IMR-90 (cell line): ENCODE measurements at regions not wholly inside any gene's neighbourhood (a gene's known extent, or its start where the extent isn't known, plus 50 kb on each side); places are given as distances from the start of the nearest gene placed in this dataset.

Experiments
- ATAC-seq: fragments of 200-7000 bp; cut with Tn5 transposase; 2 replicates; pipeline ENCODE4 v1.9.1; 2020; ENCODE audit warnings: low read depth, mild to moderate bottlenecking, moderate library complexity
- BruUV-seq: library from RNA; stranded (reverse); fragments of 400-500 nt; replicated peaks from 2 replicates; lab custom pipeline; 2021; lab: Mats Ljungman, UMichigan
- CTCF ChIA-PET: fragments of 300-600 bp; formaldehyde crosslinking; extraction: SDS; loops from one replicate; lab custom pipeline; 2021; ENCODE audit warnings: antibody characterized with exemption; lab: Yijun Ruan, JAX
- POLR2A ChIA-PET: fragments of 300-600 bp; sonication (Branson Sonifier 250); formaldehyde crosslinking; loops from one replicate; lab custom pipeline; 2022; ENCODE audit warnings: antibody characterized with exemption; ENCODE audit not compliant: unreplicated experiment; lab: Charles Lee
- DNase-seq: peaks from one replicate; pipeline ENCODE4 v3.0.0; 2013
- H2AFZ ChIP-seq: replicated peaks from 2 replicates; pipeline ENCODE3; 2013; ENCODE audit warnings: low read length, mild to moderate bottlenecking; ENCODE audit not compliant: poor library complexity
- H2AK5ac ChIP-seq: 2 replicates; pipeline ENCODE4 v1.6.1; 2013; ENCODE audit warnings: low read depth, low read length, inconsistent platforms
- H2AK9ac ChIP-seq: replicated peaks from 2 replicates; pipeline ENCODE3; 2013; ENCODE audit warnings: mild to moderate bottlenecking, low read depth, low read length, moderate library complexity; ENCODE audit not compliant: poor library complexity
- H2BK120ac ChIP-seq: 2 replicates; pipeline ENCODE4 v1.6.1; 2013; ENCODE audit warnings: low read depth, low read length, inconsistent platforms
- H2BK15ac ChIP-seq: 3 replicates; pipeline ENCODE4 v1.6.1; 2013; ENCODE audit warnings: low read depth, low read length, inconsistent platforms
- H2BK20ac ChIP-seq: 2 replicates; pipeline ENCODE4 v1.6.1; 2013; ENCODE audit warnings: low read depth, mild to moderate bottlenecking, inconsistent platforms, low read length, moderate library complexity
- H2BK5ac ChIP-seq: 2 replicates; pipeline ENCODE4 v1.6.1; 2013; ENCODE audit warnings: mild to moderate bottlenecking, low read depth, low read length, inconsistent platforms; ENCODE audit not compliant: poor library complexity, severe bottlenecking
- H3K14ac ChIP-seq: replicated peaks from 2 replicates; pipeline ENCODE4 v1.6.1; 2013; ENCODE audit warnings: low read depth, low read length, inconsistent platforms
- H3K18ac ChIP-seq: 2 replicates; pipeline ENCODE4 v1.6.1; 2013; ENCODE audit warnings: low read depth, low read length, control low read depth
- H3K23ac ChIP-seq: 2 replicates; pipeline ENCODE4 v1.6.1; 2013; ENCODE audit warnings: low read depth, low read length, inconsistent platforms
- H3K27ac ChIP-seq: 2 replicates; pipeline ENCODE4 v1.5.1; 2013; ENCODE audit warnings: mild to moderate bottlenecking, control low read depth, low read length; ENCODE audit not compliant: insufficient read depth
- H3K27me3 ChIP-seq: 2 replicates; pipeline ENCODE4 v1.6.1; 2013; ENCODE audit warnings: low read length; ENCODE audit not compliant: control insufficient read depth, insufficient read depth
- H3K36me3 ChIP-seq: 2 replicates; pipeline ENCODE4 v1.6.1; 2013; ENCODE audit warnings: low read length, mixed read lengths; ENCODE audit not compliant: control insufficient read depth, insufficient read depth
- H3K4ac ChIP-seq: 2 replicates; pipeline ENCODE4 v1.6.1; 2013; ENCODE audit warnings: low read depth, low read length, inconsistent platforms
- H3K4me1 ChIP-seq: 2 replicates; pipeline ENCODE4 v1.6.1; 2013; ENCODE audit warnings: low read length, mixed read lengths; ENCODE audit not compliant: control insufficient read depth, insufficient read depth
- H3K4me2 ChIP-seq: 2 replicates; pipeline ENCODE4 v1.6.1; 2013; ENCODE audit warnings: low read depth, mild to moderate bottlenecking, control low read depth, low read length, moderate library complexity
- H3K4me3 ChIP-seq: 2 replicates; pipeline ENCODE4 v1.5.1; 2013; ENCODE audit warnings: low read depth, mild to moderate bottlenecking, control low read depth, low read length, moderate library complexity; ENCODE audit not compliant: insufficient read depth
- H3K56ac ChIP-seq: 2 replicates; pipeline ENCODE4 v1.6.1; 2013; ENCODE audit warnings: low read length, inconsistent platforms; ENCODE audit not compliant: insufficient read depth; ENCODE audit errors: extremely low read depth
- H3K79me1 ChIP-seq, 2 experiments: 2 replicates each; pipeline ENCODE4 v1.6.1; 2013; ENCODE audit warnings: low read length in 2 of 2, inconsistent platforms in 1 of 2, low read depth in 1 of 2
- H3K9ac ChIP-seq: 2 replicates; pipeline ENCODE4 v1.6.1; 2013; ENCODE audit warnings: low read depth, low read length, control low read depth
- H3K9me1 ChIP-seq: 2 replicates; pipeline ENCODE4 v1.6.1; 2013; ENCODE audit warnings: low read length, inconsistent platforms; ENCODE audit not compliant: insufficient read depth
- H3K9me3 ChIP-seq: 2 replicates; pipeline ENCODE4 v1.6.1; 2013; ENCODE audit warnings: low read length; ENCODE audit not compliant: control insufficient read depth, insufficient read depth
- H4K20me1 ChIP-seq: 2 replicates; pipeline ENCODE4 v1.6.1; 2013; ENCODE audit warnings: low read length, inconsistent platforms; ENCODE audit not compliant: insufficient read depth
- H4K5ac ChIP-seq: 2 replicates; pipeline ENCODE4 v1.6.1; 2013; ENCODE audit warnings: mild to moderate bottlenecking, low read depth, low read length, control low read depth
- H4K8ac ChIP-seq, 2 experiments: 2 replicates each; pipeline ENCODE4 v1.6.1; 2013; ENCODE audit warnings: low read depth in 2 of 2, low read length in 2 of 2, control low read depth in 1 of 2, inconsistent platforms in 1 of 2
- H4K91ac ChIP-seq: 2 replicates; pipeline ENCODE4 v1.6.1; 2013; ENCODE audit warnings: low read depth, low read length, inconsistent platforms; ENCODE audit not compliant: insufficient read depth
- CHD1 ChIP-seq: IDR thresholded peaks from 2 replicates; pipeline ENCODE4 v1.6.1; 2012; ENCODE audit warnings: low read depth, low read length, improper control_type of control experiment
- ELK1 ChIP-seq: fragments of 150-350 bp; IDR thresholded peaks from 2 replicates; pipeline ENCODE4 v1.6.1; 2016; ENCODE audit warnings: low read depth, mild to moderate bottlenecking, low read length, moderate library complexity, borderline replicate concordance
- FOS ChIP-seq: fragments of 150-350 bp; IDR thresholded peaks from 2 replicates; pipeline ENCODE4 v1.6.1; 2016; ENCODE audit warnings: low read depth, low read length
- MXI1 ChIP-seq: IDR thresholded peaks from 2 replicates; pipeline ENCODE4 v1.6.1; 2012; ENCODE audit warnings: low read depth, mild to moderate bottlenecking, low read length, moderate library complexity, borderline replicate concordance
- POLR2A ChIP-seq: IDR thresholded peaks from 2 replicates; pipeline ENCODE4 v1.6.1; 2012; ENCODE audit warnings: mild to moderate bottlenecking, low read depth, low read length
- RCOR1 ChIP-seq: IDR thresholded peaks from 2 replicates; pipeline ENCODE4 v1.6.1; 2012; ENCODE audit warnings: mild to moderate bottlenecking, low read length, improper control_type of control experiment; ENCODE audit not compliant: insufficient replicate concordance
- RFX5 ChIP-seq: IDR thresholded peaks from 2 replicates; pipeline ENCODE4 v1.8.0; 2012; ENCODE audit warnings: low read depth, mild to moderate bottlenecking, low read length, moderate library complexity
- SMC3 ChIP-seq: fragments of 150-350 bp; IDR thresholded peaks from 2 replicates; pipeline ENCODE4 v1.6.1; 2016; ENCODE audit warnings: low read depth, mild to moderate bottlenecking, antibody characterized with exemption, low read length, moderate library complexity
- WGBS, 2 experiments: methylation state at CpG; one replicate each; pipeline versions ENCODE4 v1.1.5 to v1.1.7; 2013; ENCODE audit warnings: missing lambda C conversion rate in 2 of 2; ENCODE audit not compliant: insufficient read length in 1 of 2; ENCODE audit errors: extremely low coverage in 2 of 2; 5-methylcytosine and 5-hydroxymethylcytosine counted together
- dilution Hi-C: fragments of 300-500 bp; cut with HindIII; formaldehyde crosslinking; loops from one replicate; pipeline ENCODE4 v1.14.3; 2018; ENCODE audit warnings: low sequenced_read_pairs; ENCODE audit not compliant: unreplicated experiment
- in situ Hi-C: fragments of 300-500 bp; cut with MboI; formaldehyde crosslinking; loops from 3 replicates; pipeline ENCODE4 v1.14.3; 2019; ENCODE audit warnings: low sequenced_read_pairs, inconsistent platforms, mixed read lengths
- intact Hi-C: fragments of 100-400 bp; cut with micrococcal nuclease; formaldehyde crosslinking; loops from 2 replicates; pipeline ENCODE4 v1.10.0; 2022

- ChIA-PET CTCF (no interaction called here), POLR2A (no interaction called here)
- H4K20me1 ChIP-seq = no peaks in the 10 kb centered on the region
- H3K18ac ChIP-seq = no peak overlapping the region
- no peak overlapping the region for H2BK20ac ChIP-seq
- no peaks in the 10 kb centered on the region for H3K36me3 ChIP-seq
- H3K14ac ChIP-seq = no peak overlapping the region
- no peaks in the 10 kb centered on the region for H3K4me1 ChIP-seq
- no peaks in the 10 kb centered on the region for H3K9me1 ChIP-seq
- H3K4me3 ChIP-seq = no peak overlapping the region
- no peak overlapping the region for H2AK5ac ChIP-seq
- H3K56ac ChIP-seq = no peak overlapping the region
- no peak overlapping the region for H2BK120ac ChIP-seq
- H3K9me3 ChIP-seq = peaks cover 15% of the 10 kb centered on the region
- no peak overlapping the region for H2AFZ ChIP-seq
- intact Hi-C loops (no loop called here), in situ Hi-C loops (no loop called here), dilution Hi-C loops (no loop called here)
- H3K4ac ChIP-seq = no peak overlapping the region
- no peaks in the 10 kb centered on the region for H3K79me1 ChIP-seq
- no peak overlapping the region for H3K4me2 ChIP-seq
- 49% methylated on average over 3 of the region's 6 CpGs; no CpG with 5 or more reads in 1 of the 2 experiments for WGBS, 2 experiments
- no peak overlapping the region for H4K8ac ChIP-seq
- no peak overlapping the region for H2BK5ac ChIP-seq
- no peak overlapping the region for H2AK9ac ChIP-seq
- H3K27me3 ChIP-seq = no peaks in the 10 kb centered on the region
- no peak overlapping the region for H3K23ac ChIP-seq
- H3K27ac ChIP-seq = no peak overlapping the region
- ATAC-seq = no peak
- TF ChIP-seq RFX5 (no peak), POLR2A (no peak), MXI1 (no peak), CHD1 (no peak), RCOR1 (no peak), FOS (no peak), SMC3 (no peak), ELK1 (no peak)
- H4K91ac ChIP-seq = no peak overlapping the region
- H3K9ac ChIP-seq = no peak overlapping the region
- DNase-seq = no peak
- no peak overlapping the region for H4K5ac ChIP-seq
- no peak overlapping the region for H2BK15ac ChIP-seq
- BruUV-seq = no TSS peak
Observed at GRCh38 chr2:104744537-104744936, 109.4 kb upstream of the POU3F3 start.
